Neural cell (in vitro differentiated cells): ENCODE measurements at regions not wholly inside any gene's neighbourhood (a gene's known extent, or its start where the extent isn't known, plus 50 kb on each side); places are given as distances from the start of the nearest gene placed in this dataset.

Experiments used
- H2AFZ ChIP-seq: fragments of 200-600, 300-800 bp; sonication (generic), shearing (Covaris generic); 2 replicates; pipeline ENCODE4 v1.6.0; 2014; ENCODE audit warnings: low read depth, mild to moderate bottlenecking, antibody characterized with exemption, low read length, moderate library complexity
- H3F3A ChIP-seq: fragments of 200-600 bp; shearing (Covaris generic); 2 replicates; pipeline ENCODE4 v1.6.1; 2016; ENCODE audit warnings: mild to moderate bottlenecking, moderate library complexity, mixed read lengths, antibody characterized with exemption, low read length; ENCODE audit not compliant: insufficient read depth, poor library complexity, severe bottlenecking
- H3K27ac ChIP-seq: fragments of 200-600, 300-800 bp; sonication (generic), shearing (Covaris generic); 2 replicates; pipeline ENCODE4 v1.5.1; 2014; ENCODE audit warnings: mild to moderate bottlenecking, low read length, moderate library complexity
- H3K27me3 ChIP-seq: fragments of 300-800, 200-600 bp; sonication (generic), shearing (Covaris generic); 2 replicates; pipeline ENCODE4 v1.6.0; 2014; ENCODE audit warnings: mild to moderate bottlenecking, low read depth, low read length, moderate library complexity; ENCODE audit not compliant: insufficient read depth
- H3K36me3 ChIP-seq: fragments of 300-800, 200-600 bp; sonication (generic), shearing (Covaris generic); 2 replicates; pipeline ENCODE4 v1.5.1; 2014; ENCODE audit warnings: mild to moderate bottlenecking, antibody characterized with exemption, low read length, moderate library complexity; ENCODE audit not compliant: insufficient read depth
- H3K4me2 ChIP-seq: fragments of 300-800, 200-600 bp; sonication (generic), shearing (Covaris generic); 2 replicates; pipeline ENCODE4 v1.6.0; 2014; ENCODE audit warnings: mild to moderate bottlenecking, low read length
- H3K4me3 ChIP-seq: fragments of 300-800, 200-600 bp; sonication (generic), shearing (Covaris generic); 2 replicates; pipeline ENCODE4 v1.5.1; 2014; ENCODE audit warnings: mild to moderate bottlenecking, low read length, moderate library complexity
- H3K79me2 ChIP-seq: fragments of 200-600 bp; shearing (Covaris generic); replicated peaks from 2 replicates; pipeline ENCODE4 v1.6.0; 2014; ENCODE audit warnings: mild to moderate bottlenecking, low read length, moderate library complexity; ENCODE audit not compliant: insufficient read depth
- H3K9ac ChIP-seq: fragments of 300-800, 200-600 bp; sonication (generic), shearing (Covaris generic); 2 replicates; pipeline ENCODE4 v1.6.1; 2016; ENCODE audit warnings: mild to moderate bottlenecking, low read length, mixed read lengths
- H3K9me2 ChIP-seq: fragments of 200-600 bp; shearing (Covaris generic); 2 replicates; pipeline ENCODE4 v1.6.1; 2016; ENCODE audit warnings: mild to moderate bottlenecking, low read length, mixed read lengths; ENCODE audit not compliant: insufficient read depth
- H3K9me3 ChIP-seq: fragments of 200-600, 300-800 bp; sonication (generic), shearing (Covaris generic); 2 replicates; pipeline ENCODE4 v1.6.1; 2016; ENCODE audit warnings: mild to moderate bottlenecking, mixed run types, low read length, moderate library complexity, mixed read lengths
- H4K20me1 ChIP-seq: fragments of 200-600 bp; shearing (Covaris generic); 2 replicates; pipeline ENCODE4 v1.6.1; 2016; ENCODE audit warnings: mild to moderate bottlenecking, mixed run types; ENCODE audit not compliant: insufficient read depth
- EP300 ChIP-seq: fragments of 450-650 bp; conservative IDR thresholded peaks from 2 replicates; pipeline ENCODE4 v1.6.1; 2014; ENCODE audit warnings: antibody characterized with exemption, mild to moderate bottlenecking, moderate library complexity; ENCODE audit not compliant: poor library complexity, severe bottlenecking
- EZH2 ChIP-seq: fragments of 200-600, 300-800 bp; shearing (Covaris generic), sonication (generic); IDR thresholded peaks from 2 replicates; pipeline ENCODE4 v1.6.1; 2014; ENCODE audit warnings: antibody characterized with exemption, low read length, borderline replicate concordance, mild to moderate bottlenecking; ENCODE audit not compliant: insufficient read depth, poor library complexity, severe bottlenecking
- MXI1 ChIP-seq: fragments of 450-650 bp; conservative IDR thresholded peaks from 2 replicates; pipeline ENCODE4 v1.6.1; 2014; ENCODE audit warnings: antibody characterized with exemption, mild to moderate bottlenecking; ENCODE audit not compliant: poor library complexity, severe bottlenecking
- POLR2AphosphoS5 ChIP-seq: IDR thresholded peaks from 2 replicates; pipeline ENCODE4 v1.6.1; 2012
- RAD21 ChIP-seq: fragments of 450-650 bp; conservative IDR thresholded peaks from 2 replicates; pipeline ENCODE4 v1.6.1; 2014; ENCODE audit warnings: antibody characterized with exemption, mild to moderate bottlenecking, moderate library complexity
- REST ChIP-seq: IDR thresholded peaks from 2 replicates; pipeline ENCODE4 v1.6.1; 2012; ENCODE audit warnings: borderline replicate concordance
- SMC3 ChIP-seq: fragments of 450-650 bp; conservative IDR thresholded peaks from 2 replicates; pipeline ENCODE4 v1.6.1; 2014; ENCODE audit warnings: antibody characterized with exemption, mild to moderate bottlenecking, moderate library complexity; ENCODE audit not compliant: poor library complexity
- TAF1 ChIP-seq: IDR thresholded peaks from 2 replicates; pipeline ENCODE4 v1.6.1; 2012; ENCODE audit warnings: low read depth
- TF ChIP-seq, protein P1 (sequence below): fragments of 450-650 bp; IDR thresholded peaks from 2 replicates; pipeline ENCODE4 v1.5.1; 2014; ENCODE audit warnings: antibody characterized with exemption, mild to moderate bottlenecking, moderate library complexity; ENCODE audit not compliant: poor library complexity, severe bottlenecking

DNA sequence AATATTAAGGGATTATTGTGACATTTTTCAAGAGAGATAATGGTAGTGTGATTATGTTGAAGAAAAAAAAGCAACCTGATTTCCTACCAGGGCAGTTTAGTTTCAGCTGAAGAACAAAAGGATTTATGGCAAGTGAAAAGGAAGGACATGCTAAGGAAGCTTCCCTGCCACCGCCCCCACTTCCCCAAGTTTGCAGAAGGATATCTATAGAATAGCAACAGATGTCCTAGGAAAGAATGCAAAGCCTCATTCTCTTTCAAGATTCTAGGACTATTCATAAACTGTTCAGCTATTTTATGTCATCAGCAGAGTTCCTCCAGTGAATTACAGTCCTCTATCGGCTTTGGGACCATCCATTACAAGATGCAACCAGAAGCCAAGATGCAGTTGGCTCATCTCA, 160.8 kb downstream of the SATB1 start:
- no peak for TF ChIP-seq MXI1
- no peak for TF ChIP-seq EP300

GRCh38 chr3:18258492-18258891, 166.6 kb downstream of the SATB1 start:
- no peaks in the 10 kb centered on the region for H3K79me2 ChIP-seq
- no peaks in the 10 kb centered on the region for H4K20me1 ChIP-seq
- H3K27me3 ChIP-seq = no peaks in the 10 kb centered on the region
- no peak overlapping the region for H3K9ac ChIP-seq
- no peaks in the 10 kb centered on the region for H3K9me3 ChIP-seq
- no peak for TF ChIP-seq MXI1
- TF ChIP-seq RAD21 = no peak
- TF ChIP-seq REST = no peak
- no peak for TF ChIP-seq EP300
- no peak for TF ChIP-seq TAF1
- no peak for TF ChIP-seq POLR2AphosphoS5
- TF ChIP-seq, protein P1, sequence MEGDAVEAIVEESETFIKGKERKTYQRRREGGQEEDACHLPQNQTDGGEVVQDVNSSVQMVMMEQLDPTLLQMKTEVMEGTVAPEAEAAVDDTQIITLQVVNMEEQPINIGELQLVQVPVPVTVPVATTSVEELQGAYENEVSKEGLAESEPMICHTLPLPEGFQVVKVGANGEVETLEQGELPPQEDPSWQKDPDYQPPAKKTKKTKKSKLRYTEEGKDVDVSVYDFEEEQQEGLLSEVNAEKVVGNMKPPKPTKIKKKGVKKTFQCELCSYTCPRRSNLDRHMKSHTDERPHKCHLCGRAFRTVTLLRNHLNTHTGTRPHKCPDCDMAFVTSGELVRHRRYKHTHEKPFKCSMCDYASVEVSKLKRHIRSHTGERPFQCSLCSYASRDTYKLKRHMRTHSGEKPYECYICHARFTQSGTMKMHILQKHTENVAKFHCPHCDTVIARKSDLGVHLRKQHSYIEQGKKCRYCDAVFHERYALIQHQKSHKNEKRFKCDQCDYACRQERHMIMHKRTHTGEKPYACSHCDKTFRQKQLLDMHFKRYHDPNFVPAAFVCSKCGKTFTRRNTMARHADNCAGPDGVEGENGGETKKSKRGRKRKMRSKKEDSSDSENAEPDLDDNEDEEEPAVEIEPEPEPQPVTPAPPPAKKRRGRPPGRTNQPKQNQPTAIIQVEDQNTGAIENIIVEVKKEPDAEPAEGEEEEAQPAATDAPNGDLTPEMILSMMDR = no peak
- TF ChIP-seq EZH2 = no peak
- TF ChIP-seq SMC3 = no peak
- H3K36me3 ChIP-seq = no peaks in the 10 kb centered on the region
- H3K9me2 ChIP-seq = no peaks in the 10 kb centered on the region
- H3F3A ChIP-seq = no peaks in the 10 kb centered on the region
- H2AFZ ChIP-seq = no peak overlapping the region
- H3K27ac ChIP-seq = no peak overlapping the region
- no peak overlapping the region for H3K4me3 ChIP-seq
- H3K4me2 ChIP-seq = no peak overlapping the region

More for the DNA sequence above, 160.8 kb downstream of the SATB1 start:
- H4K20me1 ChIP-seq = no peaks in the 10 kb centered on the region
- no peaks in the 10 kb centered on the region for H3K9me3 ChIP-seq
- H3K4me3 ChIP-seq = no peak overlapping the region
- no peaks in the 10 kb centered on the region for H3F3A ChIP-seq
- no peak overlapping the region for H2AFZ ChIP-seq
- H3K27me3 ChIP-seq = no peaks in the 10 kb centered on the region
- H3K36me3 ChIP-seq = no peaks in the 10 kb centered on the region
- H3K79me2 ChIP-seq = no peaks in the 10 kb centered on the region
- no peak overlapping the region for H3K4me2 ChIP-seq
- H3K9me2 ChIP-seq = no peaks in the 10 kb centered on the region
- H3K27ac ChIP-seq = no peak overlapping the region
- H3K9ac ChIP-seq = no peak overlapping the region

- TF ChIP-seq EP300 (no peak), POLR2AphosphoS5 (no peak), EZH2 (no peak), REST (no peak), TAF1 (no peak), SMC3 (no peak), MXI1 (no peak), RAD21 (no peak)
- TF ChIP-seq, protein P1 = no peak
- no peaks in the 10 kb centered on the region for H4K20me1 ChIP-seq
- H3K9ac ChIP-seq = no peak overlapping the region
- no peak overlapping the region for H3K27ac ChIP-seq
- peaks cover 6% of the 10 kb centered on the region for H3K27me3 ChIP-seq
- H3F3A ChIP-seq = no peaks in the 10 kb centered on the region
- no peaks in the 10 kb centered on the region for H3K79me2 ChIP-seq
- H2AFZ ChIP-seq = no peak overlapping the region
- no peak overlapping the region for H3K4me2 ChIP-seq
- no peaks in the 10 kb centered on the region for H3K9me2 ChIP-seq
- H3K4me3 ChIP-seq = no peak overlapping the region
- no peaks in the 10 kb centered on the region for H3K36me3 ChIP-seq
- H3K9me3 ChIP-seq = no peaks in the 10 kb centered on the region
These were observed 172.6 kb downstream of the SATB1 start for GRCh38 chr3:18252578-18252977.
